ENCODE measurements at regions not wholly inside any gene's neighbourhood (a gene's known extent, or its start where the extent isn't known, plus 50 kb on each side); places are given as distances from the start of the nearest gene placed in this dataset.
"Not testable (repeated sequence)": the region's sequence is repeated elsewhere in the genome, so short reads cannot be mapped to it uniquely, and the experiment has no call there.

- DNase-seq = no peak
These were observed 352.1 kb upstream of the IRAK1BP1 start for GRCh38 chr6:78515271-78515670.

DNA sequence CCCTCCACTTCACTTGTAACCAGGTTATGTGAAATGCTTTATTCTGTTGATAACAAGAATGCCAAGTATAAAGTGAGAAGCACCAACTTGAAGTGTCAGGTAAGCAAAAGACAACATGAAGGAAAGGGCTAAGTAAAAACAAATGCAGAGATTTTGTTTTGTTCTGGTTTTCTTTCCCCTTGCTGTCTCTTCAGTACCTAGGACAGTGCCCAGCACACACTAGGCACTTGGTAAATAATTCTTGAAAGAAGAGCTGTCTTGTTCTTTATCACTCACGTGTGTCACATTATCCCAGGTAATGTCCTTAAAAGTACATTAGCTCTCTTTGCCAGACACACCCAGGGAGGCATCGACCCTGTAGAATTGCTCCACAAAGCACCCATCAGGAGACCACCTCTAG is 350.0 kb upstream of the IRAK1BP1 start:
- DNase-seq = no peak

GRCh38 chr6:78523622-78524021 is 343.7 kb upstream of the IRAK1BP1 start:
- no peak for DNase-seq

DNA sequence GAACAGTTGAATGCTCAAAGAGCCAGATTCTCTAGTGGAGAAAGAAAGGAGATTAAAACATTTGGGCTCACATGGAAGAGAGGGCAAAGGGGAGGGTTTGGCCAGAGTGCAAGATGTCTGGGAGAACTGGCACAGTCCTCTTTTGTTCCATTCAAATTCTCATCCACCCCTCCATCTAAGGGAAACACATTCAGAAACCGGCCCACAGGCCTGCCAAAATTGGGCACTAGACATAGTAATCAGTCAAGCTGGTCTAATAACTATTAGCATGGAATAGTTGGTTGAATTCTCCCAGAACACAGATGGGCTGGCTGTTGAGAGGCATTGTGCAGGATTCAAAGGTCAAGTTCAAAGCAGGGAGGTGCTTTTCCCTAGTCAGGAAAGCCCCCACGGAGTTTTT is 341.4 kb upstream of the IRAK1BP1 start:
- no peak for DNase-seq

GRCh38 chr6:78526432-78526831 is 340.9 kb upstream of the IRAK1BP1 start:
- no peak for DNase-seq

DNA sequence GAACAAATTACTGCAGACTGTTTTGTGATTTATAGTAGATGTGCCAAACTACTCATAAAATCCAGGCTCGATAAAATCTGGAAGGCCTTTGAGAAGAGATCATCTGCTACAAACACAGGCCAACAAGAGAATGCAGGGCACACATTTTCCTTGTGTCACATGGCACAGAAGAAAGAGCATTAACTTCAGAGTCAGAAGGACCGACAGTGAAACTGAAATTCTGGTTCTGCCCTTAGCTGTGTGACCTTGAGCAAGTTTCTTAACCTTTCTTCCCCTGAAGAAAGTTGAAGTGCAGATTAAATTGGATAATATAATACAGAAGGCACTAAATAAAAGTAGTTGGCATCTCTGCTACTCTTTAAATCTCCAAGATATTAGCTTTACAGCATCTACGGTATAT is 338.4 kb upstream of the IRAK1BP1 start:
- DNase-seq = no peak

DNA sequence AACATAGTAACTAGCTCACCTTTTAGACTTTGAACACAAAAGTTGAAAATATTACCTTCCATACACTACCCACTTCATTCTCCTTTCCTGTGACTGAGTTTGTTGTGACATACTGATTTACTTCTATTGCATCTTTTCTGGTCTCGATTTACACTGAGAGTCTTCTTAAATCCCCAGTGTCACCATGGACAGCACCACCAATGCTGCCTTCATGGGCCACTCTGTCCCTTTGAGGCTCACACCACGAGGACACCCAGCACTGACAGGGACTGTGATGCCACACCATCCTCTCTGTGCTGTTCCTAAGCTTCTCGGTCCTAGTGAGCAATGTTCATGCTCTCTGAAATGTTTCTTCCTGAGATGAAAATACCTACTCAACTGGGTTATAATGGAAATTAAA is 337.1 kb upstream of the IRAK1BP1 start:
- no peak for DNase-seq

DNA sequence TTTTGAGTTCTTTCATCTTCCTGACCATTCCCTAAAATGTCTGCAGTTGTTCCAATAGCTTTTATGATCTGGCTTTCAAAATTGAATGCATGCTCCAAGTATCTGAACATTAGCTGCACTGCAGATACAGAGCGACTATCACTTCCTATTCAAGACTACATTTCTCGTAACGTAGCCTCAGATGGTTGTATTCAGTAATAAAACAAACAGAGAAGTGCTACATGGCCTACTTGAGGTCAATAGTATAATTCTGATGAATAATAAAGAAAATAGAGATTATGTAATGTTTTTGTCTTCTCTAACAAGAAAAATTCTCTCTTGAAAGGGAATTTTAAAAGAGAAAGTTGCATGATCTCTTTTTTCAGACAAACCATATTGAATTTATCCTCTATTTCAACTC is 333.9 kb upstream of the IRAK1BP1 start:
- DNase-seq = no peak

DNA sequence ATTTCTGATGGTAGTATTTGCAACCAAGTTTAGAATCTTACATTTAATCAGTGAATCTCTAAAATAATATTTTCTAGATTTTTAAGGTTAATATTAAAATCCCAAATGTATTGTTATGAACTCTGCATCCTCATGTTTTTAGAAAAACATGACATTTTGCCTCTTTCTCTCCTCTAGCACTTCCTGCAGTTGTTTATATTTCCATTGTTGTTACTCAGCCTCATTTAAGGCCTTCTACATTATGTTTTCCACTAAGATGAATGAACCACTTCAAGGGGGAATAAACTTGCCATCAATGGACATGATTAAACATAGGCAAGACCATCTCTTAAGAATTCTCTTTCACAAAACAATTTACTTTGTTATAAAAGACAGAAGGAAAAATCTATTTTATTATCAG is 333.5 kb upstream of the IRAK1BP1 start:
- no peak for DNase-seq

DNA sequence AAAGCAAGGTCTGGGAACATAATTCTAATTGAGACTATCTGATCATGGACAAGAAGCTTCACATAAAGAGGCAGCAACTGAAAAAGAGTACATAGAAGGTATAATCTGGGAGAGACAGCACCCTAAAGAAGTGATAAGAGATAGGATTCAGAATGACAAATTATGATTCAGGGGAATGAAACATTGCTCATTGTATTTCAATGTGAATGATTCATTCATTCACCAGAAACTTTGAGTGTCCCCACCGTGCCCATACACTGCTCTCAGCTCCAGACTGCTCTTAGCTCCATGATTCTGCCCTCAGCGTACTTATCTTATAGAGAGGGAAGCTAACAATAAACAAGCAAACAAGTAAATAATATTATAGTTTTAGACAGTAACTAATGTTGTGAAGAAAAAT is 329.3 kb upstream of the IRAK1BP1 start:
- no peak for DNase-seq

- DNase-seq = not testable (repeated sequence)
These were observed 319.7 kb upstream of the IRAK1BP1 start for GRCh38 chr6:78547636-78548035.

- no peak for DNase-seq
These were observed 316.0 kb upstream of the IRAK1BP1 start for GRCh38 chr6:78551361-78551760.

DNA sequence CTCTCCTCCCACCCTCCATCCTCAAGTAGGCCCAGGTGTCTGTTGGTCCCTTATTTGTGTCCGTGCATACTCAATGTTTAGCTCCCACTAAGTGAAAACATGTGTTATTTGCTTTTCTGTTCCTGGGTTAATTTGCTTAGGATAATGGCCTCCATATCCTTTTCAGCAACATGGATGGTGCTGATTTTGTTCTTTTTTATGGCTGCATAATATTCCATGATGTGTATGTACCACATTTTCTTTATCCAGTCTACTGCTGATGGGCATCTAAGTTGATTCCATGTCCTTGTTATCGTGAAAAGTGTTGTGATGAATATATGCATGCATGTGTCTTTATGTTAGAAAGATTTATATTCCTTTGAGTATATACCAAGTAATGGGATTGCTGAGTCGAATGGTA is 314.9 kb upstream of the IRAK1BP1 start:
- DNase-seq = no peak

DNA sequence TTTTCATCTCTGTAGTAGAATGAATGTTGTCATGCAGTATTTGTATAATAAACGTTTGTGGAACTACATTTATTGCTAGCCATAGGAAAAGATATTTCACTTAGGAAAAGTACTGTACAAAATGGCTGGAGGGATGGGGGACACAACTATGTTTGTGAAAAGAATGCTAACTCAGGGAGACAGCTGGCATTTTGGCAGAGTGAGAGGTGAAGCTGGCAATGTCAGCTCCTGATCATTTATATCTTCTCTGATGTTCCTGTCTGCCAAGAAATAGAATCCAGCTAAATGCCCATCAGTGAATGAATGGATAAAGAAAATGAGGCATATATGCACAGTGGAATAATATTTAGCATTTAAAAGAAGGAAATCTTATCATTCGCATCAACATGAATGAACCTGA is 313.0 kb upstream of the IRAK1BP1 start:
- DNase-seq = no peak

DNA sequence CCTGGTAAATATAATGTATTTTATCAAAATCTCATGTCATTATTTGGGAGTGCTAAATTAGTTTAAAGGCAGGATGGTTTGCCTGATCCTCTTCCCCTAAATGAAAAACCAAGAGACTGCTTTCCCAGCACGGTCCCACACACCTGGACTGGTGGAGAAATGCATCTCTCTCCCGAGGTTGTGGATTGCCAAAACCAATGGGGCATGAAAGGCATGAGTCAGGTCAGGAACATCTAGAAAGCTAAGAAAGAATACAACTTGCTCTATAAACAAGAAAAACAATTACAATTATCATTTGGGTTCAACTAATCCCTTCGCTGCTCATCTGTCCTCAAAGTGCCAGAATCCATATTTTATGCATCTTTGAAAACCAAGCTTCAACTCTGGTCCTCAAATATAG is 308.3 kb upstream of the IRAK1BP1 start:
- no peak for DNase-seq

DNA sequence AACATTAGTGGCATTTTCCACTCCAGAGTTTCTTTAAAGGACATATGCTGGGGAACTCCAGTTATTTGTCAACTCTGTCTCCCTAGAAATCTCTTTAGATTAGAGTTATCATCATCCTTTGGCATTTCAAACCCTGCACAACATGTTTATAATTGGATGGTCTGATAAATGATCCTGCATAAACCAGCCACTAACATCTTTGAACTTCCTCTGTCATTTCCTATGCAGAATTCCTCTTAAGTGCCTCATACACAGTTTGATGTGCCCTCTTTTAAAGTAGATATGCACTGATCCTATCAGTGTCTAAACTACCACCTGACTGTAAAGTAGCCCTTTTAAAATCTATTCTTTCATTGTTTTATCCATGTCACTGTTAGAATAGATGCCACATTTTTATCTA is 306.3 kb upstream of the IRAK1BP1 start:
- DNase-seq = no peak

DNA sequence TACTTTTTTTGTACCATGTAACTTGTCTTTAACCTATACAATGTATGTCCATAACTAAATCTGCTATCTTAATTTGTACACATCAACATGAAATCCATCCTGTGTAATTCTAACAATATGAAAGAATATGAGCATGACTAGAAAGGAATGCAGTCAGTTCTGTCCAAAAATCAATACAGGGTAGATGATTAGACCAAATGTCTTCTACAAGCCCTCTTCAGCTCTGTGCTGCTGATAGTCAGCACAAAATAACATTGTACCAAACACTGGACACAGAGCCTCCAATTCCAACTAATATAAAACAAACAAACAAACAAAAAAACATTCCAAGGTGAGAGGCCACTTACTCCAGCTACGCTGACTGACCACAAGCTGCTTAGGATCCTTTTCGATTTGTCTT is 301.4 kb upstream of the IRAK1BP1 start:
- no peak for DNase-seq

DNA sequence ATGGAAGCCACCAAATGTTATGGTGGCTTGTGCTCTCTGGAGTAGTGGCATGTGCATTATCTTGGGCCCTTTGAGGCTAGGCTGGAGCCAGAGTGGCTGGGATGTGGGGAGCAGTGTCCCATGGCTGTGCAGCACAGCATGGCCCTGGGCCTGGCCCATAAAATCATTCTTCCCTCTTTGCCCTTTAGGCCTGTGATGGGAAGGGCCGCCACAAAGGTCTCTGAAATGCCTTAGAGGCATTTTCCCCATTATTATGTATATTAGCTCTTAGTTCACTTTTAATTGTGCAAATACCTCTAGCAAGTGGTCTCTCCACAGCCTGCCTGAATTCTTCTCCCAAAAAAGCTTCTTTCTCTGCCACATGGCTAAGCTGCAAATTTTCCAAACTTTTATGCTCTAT is 297.3 kb upstream of the IRAK1BP1 start:
- DNase-seq = no peak

GRCh38 chr6:78577585-78577984 is 289.8 kb upstream of the IRAK1BP1 start:
- DNase-seq = no peak

- DNase-seq = no peak
These were observed 288.9 kb upstream of the IRAK1BP1 start for GRCh38 chr6:78578430-78578829.

DNA sequence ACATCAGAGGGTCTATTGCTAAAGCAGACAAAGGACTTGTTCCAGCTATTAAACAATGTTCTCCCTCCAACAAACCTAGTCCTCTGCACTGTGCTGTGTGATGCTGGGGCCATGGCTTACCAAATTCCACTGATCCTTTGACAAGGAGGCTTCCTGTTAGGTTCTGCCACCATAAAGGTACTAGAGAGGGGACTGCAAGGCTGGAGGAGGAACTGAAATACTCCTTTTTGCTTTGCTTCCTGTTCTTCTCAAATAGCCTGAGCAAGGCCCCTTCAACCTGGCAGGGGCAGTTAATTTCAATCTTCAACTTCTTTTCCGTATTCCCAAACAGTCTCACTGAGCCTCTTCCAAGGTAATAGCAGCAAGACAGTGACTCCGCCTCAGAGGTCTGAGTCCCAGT is 286.4 kb upstream of the IRAK1BP1 start:
- no peak for DNase-seq

- DNase-seq = no peak
These were observed 284.3 kb upstream of the IRAK1BP1 start for GRCh38 chr6:78583079-78583478.

- no peak for DNase-seq
These were observed 277.9 kb upstream of the IRAK1BP1 start for GRCh38 chr6:78589436-78589835.

DNA sequence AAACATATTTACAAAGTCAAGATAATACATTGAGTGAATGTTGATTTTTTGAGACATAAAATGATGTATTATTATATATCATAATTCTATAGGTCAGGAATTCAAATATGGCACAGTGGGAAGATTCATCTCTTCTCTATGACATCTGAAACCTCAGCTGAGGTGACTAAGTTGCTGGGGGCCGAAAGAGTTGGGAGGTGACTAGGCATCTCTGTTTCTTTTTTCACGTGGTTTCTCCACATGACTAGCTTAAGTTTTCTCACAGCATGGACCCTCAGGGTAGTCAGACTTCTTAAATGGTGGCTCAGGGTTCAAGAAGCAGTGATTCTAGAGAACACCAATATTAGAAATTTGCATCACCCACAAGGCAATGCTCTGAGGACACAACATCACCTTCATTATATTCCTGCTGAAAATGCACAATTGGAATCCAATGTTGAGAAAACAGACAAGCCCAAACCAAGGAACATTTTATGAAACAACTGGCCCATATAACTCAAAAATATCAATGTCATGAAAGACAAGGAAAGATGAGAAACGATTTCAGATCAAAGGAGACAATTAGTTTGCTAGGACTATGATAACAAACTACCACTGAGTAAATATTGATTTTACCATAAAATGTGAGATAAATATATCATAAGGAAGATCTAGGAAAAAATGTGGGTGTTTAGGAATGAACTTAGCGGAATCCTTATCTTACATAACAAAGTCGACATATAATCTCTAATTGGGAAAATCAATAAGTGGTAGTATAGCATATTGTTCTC is 273.3 kb upstream of the IRAK1BP1 start:
- DNase-seq = no peak

DNA sequence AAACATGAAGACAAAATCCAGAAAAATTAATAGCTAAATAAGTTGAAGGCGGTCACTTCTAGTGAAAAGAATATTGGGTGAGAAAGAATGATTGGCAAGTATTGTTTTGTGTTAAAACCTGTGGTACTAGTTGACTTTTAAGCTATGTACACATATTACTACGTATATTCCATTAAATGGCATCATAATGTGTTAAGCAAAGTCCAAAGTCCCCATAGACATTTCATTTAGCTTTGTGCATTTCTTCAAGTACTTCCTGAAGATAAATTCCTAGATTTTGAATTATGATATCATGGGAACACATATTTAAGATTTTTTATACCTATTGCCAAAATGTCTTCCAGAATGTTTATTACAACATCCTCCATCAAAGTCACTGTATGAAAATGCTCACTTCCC is 272.7 kb upstream of the IRAK1BP1 start:
- no peak for DNase-seq
